Right lobe of liver (tissue), 6 donors: ENCODE measurements at regions not wholly inside any gene's neighbourhood (a gene's known extent, or its start where the extent isn't known, plus 50 kb on each side); places are given as distances from the start of the nearest gene placed in this dataset.

Source experiments
- ATAC-seq, 4 donors: fragments of 200-7000 bp; cut with Tn5 transposase; one replicate each; pipeline ENCODE4 v1.9.1; 2020; ENCODE audit warnings: mild to moderate bottlenecking in 4 of 4, moderate library complexity in 4 of 4
- DNase-seq, 3 donors: peaks; one replicate each; pipeline ENCODE4 v3.0.0-alpha.2; 2020
- H3K27ac ChIP-seq, 3 donors: fragments of 200-600 bp; one replicate each; pipeline ENCODE4 v1.8.0; 2022
- H3K27me3 ChIP-seq, 2 donors: fragments of 200-600 bp; one replicate each; pipeline ENCODE4 v1.8.0; 2022
- H3K36me3 ChIP-seq, 4 donors: fragments of 200-600 bp; sonication (generic) in 1 of 4; one replicate each; pipeline versions ENCODE4 v1.5.1 to v1.8.0; 2017 to 2022; ENCODE audit warnings: control low read depth in 1 of 4
- H3K4me1 ChIP-seq, 4 donors: fragments of 200-600 bp; sonication (generic) in 1 of 4; one replicate each; pipeline versions ENCODE4 v1.5.1 to v1.8.0; 2017 to 2022; ENCODE audit warnings: control low read depth in 1 of 4
- H3K4me3 ChIP-seq, 3 donors: fragments of 200-600 bp; one replicate each; pipeline ENCODE4 v1.8.0; 2022
- H3K9me3 ChIP-seq, 4 donors: fragments of 200-600 bp; sonication (generic) in 1 of 4; one replicate each; pipeline versions ENCODE4 v1.5.1 to v1.8.0; 2017 to 2022; ENCODE audit warnings: control low read depth in 1 of 4
- POLR2A ChIP-seq: fragments of 450-650 bp; IDR thresholded peaks from one replicate; pipeline ENCODE4 v1.6.1; 2017; ENCODE audit warnings: antibody characterized with exemption, mild to moderate bottlenecking
- WGBS: methylation state at CpG from one replicate; pipeline ENCODE4 v1.1.6; 2018; ENCODE audit warnings: low coverage, low lambda C conversion rate; ENCODE audit not compliant: insufficient coverage; ENCODE audit errors: missing lambda C conversion rate; 5-methylcytosine and 5-hydroxymethylcytosine counted together
- intact Hi-C, 2 donors: fragments of 100-400 bp; cut with DNase I; formaldehyde crosslinking; loops; one replicate each; pipeline versions ENCODE4 v1.11.2 to v1.14.1; 2022
- TF ChIP-seq, protein P1 (sequence below), 4 donors: fragments of 200-600 bp in 3 of 4; fragments of 450-650 bp in 1 of 4; IDR thresholded peaks; one replicate each; pipeline versions ENCODE4 v1.5.1 to v1.8.0; 2016 to 2022; ENCODE audit warnings: antibody characterized with exemption in 4 of 4, mild to moderate bottlenecking in 2 of 4
- donor health status: DM: no; HTN: yes; CAD: no.
- donor health status: DM: no; HTN: no; CAD: no.
- donor health status: DM: no; HTN: no; CAD: no.
- donor health status: DM: no; HTN: yes; CAD: no.
- donor health status: DM: no; HTN: yes; CAD: no.

DNA sequence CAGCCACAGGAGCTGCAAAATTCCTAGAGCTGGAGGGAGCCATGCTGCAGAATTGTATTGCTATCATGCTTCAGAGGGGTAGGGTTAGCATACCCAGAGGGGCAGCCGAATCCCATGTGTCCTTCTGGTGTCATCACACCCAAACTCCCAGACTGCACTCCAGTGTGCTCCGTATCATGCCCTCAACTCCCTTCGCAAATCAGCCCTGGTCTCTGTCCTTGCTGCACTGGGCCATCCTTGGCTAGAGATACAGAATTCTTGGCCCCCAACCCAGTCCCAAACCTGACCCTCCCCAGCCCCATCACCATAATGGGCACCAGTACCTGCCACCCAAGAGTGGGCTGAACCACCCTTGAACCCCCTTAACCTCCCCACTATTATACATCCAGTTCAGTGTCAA, 138.3 kb downstream of the ANKRD60 start:
- H3K36me3 ChIP-seq = no peaks in the 10 kb centered on the region
- ATAC-seq = no peak
- intact Hi-C loops = loop anchor here in 1 of 2 donors (10.0 kb wide), 1 partner anchor 435 kb away; no protein-coding TSS in a partner anchor
- H3K4me1 ChIP-seq = no peaks in the 10 kb centered on the region
- H3K27me3 ChIP-seq = no peaks in the 10 kb centered on the region
- no peak for TF ChIP-seq POLR2A
- TF ChIP-seq, protein P1, sequence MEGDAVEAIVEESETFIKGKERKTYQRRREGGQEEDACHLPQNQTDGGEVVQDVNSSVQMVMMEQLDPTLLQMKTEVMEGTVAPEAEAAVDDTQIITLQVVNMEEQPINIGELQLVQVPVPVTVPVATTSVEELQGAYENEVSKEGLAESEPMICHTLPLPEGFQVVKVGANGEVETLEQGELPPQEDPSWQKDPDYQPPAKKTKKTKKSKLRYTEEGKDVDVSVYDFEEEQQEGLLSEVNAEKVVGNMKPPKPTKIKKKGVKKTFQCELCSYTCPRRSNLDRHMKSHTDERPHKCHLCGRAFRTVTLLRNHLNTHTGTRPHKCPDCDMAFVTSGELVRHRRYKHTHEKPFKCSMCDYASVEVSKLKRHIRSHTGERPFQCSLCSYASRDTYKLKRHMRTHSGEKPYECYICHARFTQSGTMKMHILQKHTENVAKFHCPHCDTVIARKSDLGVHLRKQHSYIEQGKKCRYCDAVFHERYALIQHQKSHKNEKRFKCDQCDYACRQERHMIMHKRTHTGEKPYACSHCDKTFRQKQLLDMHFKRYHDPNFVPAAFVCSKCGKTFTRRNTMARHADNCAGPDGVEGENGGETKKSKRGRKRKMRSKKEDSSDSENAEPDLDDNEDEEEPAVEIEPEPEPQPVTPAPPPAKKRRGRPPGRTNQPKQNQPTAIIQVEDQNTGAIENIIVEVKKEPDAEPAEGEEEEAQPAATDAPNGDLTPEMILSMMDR (IDR thresholded peaks at IDR 0.05) = no peak
- WGBS = 33% methylated on average over 1 of the region's 3 CpGs
- no peak for DNase-seq
- no peak overlapping the region for H3K4me3 ChIP-seq
- no peaks in the 10 kb centered on the region for H3K9me3 ChIP-seq
- H3K27ac ChIP-seq = no peak overlapping the region

DNA sequence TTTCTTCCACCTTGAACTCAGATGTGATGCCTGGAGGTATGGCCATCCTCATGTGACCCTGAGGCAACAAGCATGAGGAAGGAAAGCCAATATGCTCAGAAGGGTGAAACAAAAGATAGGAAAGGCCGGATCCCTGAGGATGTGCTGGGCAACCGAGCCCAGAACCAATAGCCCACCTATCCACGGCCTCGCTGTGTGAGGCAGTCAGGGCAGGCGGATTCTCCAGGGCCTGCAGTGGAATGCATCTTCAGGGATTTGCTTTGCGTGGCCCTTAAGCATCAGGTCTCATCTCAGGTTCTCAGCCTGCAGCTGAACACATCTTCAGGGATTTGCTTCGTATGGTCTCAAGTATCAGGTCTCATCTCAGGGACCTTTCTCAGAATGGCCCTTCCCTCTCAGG, 139.8 kb downstream of the ANKRD60 start:
- Histone ChIP-seq H3K4me1 (no peaks in the 10 kb centered on the region), H3K4me3 (no peak overlapping the region), H3K36me3 (no peaks in the 10 kb centered on the region), H3K9me3 (no peaks in the 10 kb centered on the region), H3K27me3 (no peaks in the 10 kb centered on the region), H3K27ac (no peak overlapping the region)
- ATAC-seq = no peak
- no peak for DNase-seq
- no peak for TF ChIP-seq POLR2A
- TF ChIP-seq, protein P1 (IDR thresholded peaks at IDR 0.05) = no peak
- WGBS = 78% methylated on average over 4 of the region's 7 CpGs
- intact Hi-C loops = no loop called here

DNA sequence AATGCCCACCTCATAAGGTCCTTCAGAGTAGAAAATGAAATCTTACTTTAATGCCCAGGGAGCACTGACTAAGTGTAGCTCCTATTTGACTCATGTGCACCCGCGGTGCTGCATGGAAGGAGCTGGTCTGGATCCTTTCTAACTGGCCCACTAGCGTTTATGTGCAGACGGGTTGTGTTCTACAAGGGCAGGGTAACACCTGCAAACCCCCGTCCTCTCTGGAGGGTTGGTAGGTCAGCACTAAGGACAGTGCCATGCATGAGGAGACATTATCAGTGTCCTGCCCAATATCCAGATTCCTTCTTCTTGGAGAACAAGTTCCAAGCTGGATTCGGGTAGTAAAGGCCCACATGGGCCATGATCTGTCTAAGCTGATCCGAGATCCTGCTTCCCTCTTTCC, 140.3 kb downstream of the ANKRD60 start:
- no peak for DNase-seq
- H3K4me3 ChIP-seq = no peak overlapping the region
- H3K36me3 ChIP-seq = no peaks in the 10 kb centered on the region
- no peaks in the 10 kb centered on the region for H3K4me1 ChIP-seq
- WGBS = 76% methylated on average over 2 of the region's 7 CpGs
- no peak for ATAC-seq
- no peak for TF ChIP-seq POLR2A
- TF ChIP-seq, protein P1 (IDR thresholded peaks at IDR 0.05) = no peak
- H3K9me3 ChIP-seq = no peaks in the 10 kb centered on the region
- no peak overlapping the region for H3K27ac ChIP-seq
- no peaks in the 10 kb centered on the region for H3K27me3 ChIP-seq
- intact Hi-C loops = no loop called here

DNA sequence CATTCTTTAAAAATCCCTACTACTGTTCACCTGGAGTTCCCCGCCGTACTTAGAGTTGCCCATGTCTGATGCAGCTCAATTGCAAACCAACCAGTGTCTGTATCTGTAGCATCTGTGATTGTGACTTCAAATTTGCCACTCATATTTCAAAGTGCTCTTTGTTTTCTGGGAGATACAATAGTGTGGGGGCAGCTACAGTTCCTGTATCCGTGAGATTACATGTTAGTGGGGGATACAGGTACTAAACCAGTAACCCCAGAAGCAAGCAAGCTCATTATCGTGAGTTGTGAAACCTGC, 140.9 kb downstream of the ANKRD60 start:
- no peak overlapping the region for H3K4me3 ChIP-seq
- 31% methylated on average over 3 of the region's 4 CpGs for WGBS
- intact Hi-C loops = no loop called here
- TF ChIP-seq POLR2A = no peak
- TF ChIP-seq, protein P1 (IDR thresholded peaks at IDR 0.05) = no peak
- H3K4me1 ChIP-seq = no peaks in the 10 kb centered on the region
- H3K9me3 ChIP-seq = no peaks in the 10 kb centered on the region
- no peak overlapping the region for H3K27ac ChIP-seq
- no peaks in the 10 kb centered on the region for H3K27me3 ChIP-seq
- H3K36me3 ChIP-seq = no peaks in the 10 kb centered on the region
- no peak for ATAC-seq
- DNase-seq = no peak
